Liver (tissue), 7 donors: ENCODE measurements at regions not wholly inside any gene's neighbourhood (a gene's known extent, or its start where the extent isn't known, plus 50 kb on each side); places are given as distances from the start of the nearest gene placed in this dataset.
"Not testable (repeated sequence)": the region's sequence is repeated elsewhere in the genome, so short reads cannot be mapped to it uniquely, and the experiment has no call there.

Source experiments
- DNase-seq: peaks from one replicate; pipeline ENCODE4 v3.0.0-alpha.2; 2017; ENCODE audit warnings: low spot score
- H3K27ac ChIP-seq, 2 donors: one replicate each; pipeline ENCODE4 v1.7.0; 2013; ENCODE audit warnings: inconsistent platforms in 2 of 2, low read length in 2 of 2, control low read depth in 1 of 2, low read depth in 1 of 2, mild to moderate bottlenecking in 1 of 2
- H3K27me3 ChIP-seq, 4 donors: one replicate each; pipeline versions ENCODE4 v1.6.1 to v1.7.0; 2013; ENCODE audit warnings: low read length in 3 of 4, inconsistent platforms in 1 of 4, mild to moderate bottlenecking in 1 of 4, moderate library complexity in 1 of 4; ENCODE audit not compliant: control insufficient read depth in 4 of 4, insufficient read depth in 4 of 4
- H3K36me3 ChIP-seq, 4 donors: one replicate each; pipeline versions ENCODE4 v1.6.1 to v1.7.0; 2013; ENCODE audit warnings: low read length in 3 of 4, mild to moderate bottlenecking in 3 of 4, low read depth in 1 of 4, moderate library complexity in 1 of 4; ENCODE audit not compliant: control insufficient read depth in 4 of 4, insufficient read depth in 3 of 4
- H3K4me1 ChIP-seq, 4 donors: one replicate each; pipeline versions ENCODE4 v1.6.1 to v1.7.0; 2013; ENCODE audit warnings: low read length in 3 of 4, mild to moderate bottlenecking in 3 of 4, moderate library complexity in 1 of 4; ENCODE audit not compliant: control insufficient read depth in 4 of 4, insufficient read depth in 4 of 4
- H3K4me3 ChIP-seq, 3 donors: one replicate each; pipeline versions ENCODE4 v1.6.1 to v1.7.0; 2013; ENCODE audit warnings: low read length in 3 of 3, control low read depth in 1 of 3, low read depth in 1 of 3, mild to moderate bottlenecking in 1 of 3
- H3K9ac ChIP-seq, 2 donors: one replicate each; pipeline ENCODE4 v1.7.0; 2013; ENCODE audit warnings: low read length in 2 of 2, mild to moderate bottlenecking in 2 of 2, moderate library complexity in 2 of 2, control low read depth in 1 of 2, low read depth in 1 of 2
- H3K9me3 ChIP-seq, 4 donors: one replicate each; pipeline versions ENCODE4 v1.6.1 to v1.7.0; 2013; ENCODE audit warnings: low read length in 3 of 4; ENCODE audit not compliant: control insufficient read depth in 4 of 4
- EGR1 ChIP-seq, 2 donors: IDR thresholded peaks; 2 replicates each; pipeline ENCODE4 v1.6.1; 2016 to 2018; ENCODE audit warnings: antibody characterized with exemption in 2 of 2, low read depth in 2 of 2
- FOXA1 ChIP-seq: IDR thresholded peaks from 2 replicates; pipeline ENCODE4 v1.6.1; 2016; ENCODE audit warnings: antibody characterized with exemption
- FOXA2 ChIP-seq: IDR thresholded peaks from 2 replicates; pipeline ENCODE4 v1.6.1; 2016; ENCODE audit warnings: antibody characterized with exemption
- GABPA ChIP-seq, 2 donors: IDR thresholded peaks in 1 of 2; conservative IDR thresholded peaks in 1 of 2; 2 replicates each; pipeline ENCODE4 v1.6.1; 2016; ENCODE audit warnings: antibody characterized with exemption in 2 of 2, mild to moderate bottlenecking in 1 of 2, moderate library complexity in 1 of 2
- HNF4A ChIP-seq, 2 donors: conservative IDR thresholded peaks; 2 replicates each; pipeline ENCODE4 v1.6.1; 2016; ENCODE audit warnings: antibody characterized with exemption in 2 of 2, mild to moderate bottlenecking in 2 of 2
- HNF4G ChIP-seq: IDR thresholded peaks from 2 replicates; pipeline ENCODE4 v1.6.1; 2016; ENCODE audit warnings: antibody characterized with exemption
- JUND ChIP-seq, 2 donors: IDR thresholded peaks; 2 replicates each; pipeline ENCODE4 v1.6.1; 2016; ENCODE audit warnings: antibody characterized with exemption in 2 of 2
- NR2F2 ChIP-seq: IDR thresholded peaks from 2 replicates; pipeline ENCODE4 v1.6.1; 2016; ENCODE audit warnings: antibody characterized with exemption
- RXRA ChIP-seq, 2 donors: IDR thresholded peaks; 2 replicates each; pipeline ENCODE4 v1.6.1; 2017 to 2018; ENCODE audit warnings: antibody characterized with exemption in 2 of 2, mild to moderate bottlenecking in 1 of 2
- SP1 ChIP-seq: IDR thresholded peaks from 2 replicates; pipeline ENCODE4 v1.6.1; 2018; ENCODE audit warnings: antibody characterized with exemption, mild to moderate bottlenecking
- YY1 ChIP-seq: IDR thresholded peaks from 2 replicates; pipeline ENCODE4 v1.6.1; 2016; ENCODE audit warnings: antibody characterized with exemption, mild to moderate bottlenecking
- WGBS: extraction: QIAGEN DNeasy Blood & Tissue Kit; methylation state at CpG from one replicate; pipeline ENCODE4 v1.1.7; 2013; 5-methylcytosine and 5-hydroxymethylcytosine counted together
- TF ChIP-seq, protein P1 (sequence below): IDR thresholded peaks from 2 replicates; pipeline ENCODE4 v1.6.1; 2016; ENCODE audit warnings: antibody characterized with exemption
- TF ChIP-seq, protein P2 (sequence below): IDR thresholded peaks from 2 replicates; pipeline ENCODE4 v1.6.1; 2016; ENCODE audit warnings: antibody characterized with exemption
- TF ChIP-seq, protein P3 (sequence below): IDR thresholded peaks from 2 replicates; pipeline ENCODE4 v1.6.1; 2016; ENCODE audit warnings: antibody characterized with exemption
- TF ChIP-seq, protein P4 (sequence below): IDR thresholded peaks from 2 replicates; pipeline ENCODE4 v1.6.1; 2016; ENCODE audit warnings: antibody characterized with exemption, mild to moderate bottlenecking
- donor health status: healthy.
- donor health status: healthy.
- donor health status: healthy.
- donor health status: healthy.

DNA sequence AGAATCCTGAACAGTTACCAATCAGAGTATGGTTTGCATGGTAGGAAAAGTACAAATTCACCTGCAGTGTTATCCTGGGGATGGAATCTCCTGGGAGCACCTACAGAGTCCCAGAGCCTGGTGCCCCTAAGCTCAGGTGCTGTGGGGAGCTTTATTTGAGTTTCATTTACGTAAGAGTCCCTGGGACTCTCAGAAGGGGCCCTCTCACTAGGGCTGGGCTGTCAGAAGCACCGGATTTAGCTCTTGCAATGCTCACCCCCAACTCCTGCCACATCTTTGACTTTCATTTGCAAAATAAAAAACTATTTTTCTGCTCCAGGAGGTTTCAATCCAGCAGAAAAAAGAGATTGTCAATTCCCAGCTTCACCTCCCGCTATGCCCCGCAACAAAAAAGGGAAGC, 569.8 kb upstream of the B3GAT1 start:
- H3K27me3 ChIP-seq: peaks cover 0 to 3% (median 0%) of the 10 kb centered on the region in 4 donors
- H3K9ac ChIP-seq: no peak overlapping the region
- 64% methylated on average over 4 of the region's 4 CpGs for WGBS
- H3K9me3 ChIP-seq: no peaks in the 10 kb centered on the region
- DNase-seq: no peak
- TF ChIP-seq, protein P1, sequence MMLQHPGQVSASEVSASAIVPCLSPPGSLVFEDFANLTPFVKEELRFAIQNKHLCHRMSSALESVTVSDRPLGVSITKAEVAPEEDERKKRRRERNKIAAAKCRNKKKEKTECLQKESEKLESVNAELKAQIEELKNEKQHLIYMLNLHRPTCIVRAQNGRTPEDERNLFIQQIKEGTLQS: no peak
- TF ChIP-seq RXRA (IDR thresholded peaks at IDR 0.05) (no peak), EGR1 (IDR thresholded peaks at IDR 0.05; ENCODE audit: low read depth in 2 of 2) (no peak), FOXA1 (no peak), HNF4A (conservative IDR thresholded peaks at IDR 0.05) (no peak), NR2F2 (no peak), FOXA2 (no peak), YY1 (no peak), HNF4G (no peak), GABPA (IDR thresholded peaks at IDR 0.05 in 1 of 2, conservative IDR thresholded peaks at IDR 0.05 in 1 of 2) (no peak), SP1 (no peak), JUND (IDR thresholded peaks at IDR 0.05) (no peak)
- TF ChIP-seq, protein P2, sequence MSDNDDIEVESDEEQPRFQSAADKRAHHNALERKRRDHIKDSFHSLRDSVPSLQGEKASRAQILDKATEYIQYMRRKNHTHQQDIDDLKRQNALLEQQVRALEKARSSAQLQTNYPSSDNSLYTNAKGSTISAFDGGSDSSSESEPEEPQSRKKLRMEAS: no peak
- TF ChIP-seq, protein P3, sequence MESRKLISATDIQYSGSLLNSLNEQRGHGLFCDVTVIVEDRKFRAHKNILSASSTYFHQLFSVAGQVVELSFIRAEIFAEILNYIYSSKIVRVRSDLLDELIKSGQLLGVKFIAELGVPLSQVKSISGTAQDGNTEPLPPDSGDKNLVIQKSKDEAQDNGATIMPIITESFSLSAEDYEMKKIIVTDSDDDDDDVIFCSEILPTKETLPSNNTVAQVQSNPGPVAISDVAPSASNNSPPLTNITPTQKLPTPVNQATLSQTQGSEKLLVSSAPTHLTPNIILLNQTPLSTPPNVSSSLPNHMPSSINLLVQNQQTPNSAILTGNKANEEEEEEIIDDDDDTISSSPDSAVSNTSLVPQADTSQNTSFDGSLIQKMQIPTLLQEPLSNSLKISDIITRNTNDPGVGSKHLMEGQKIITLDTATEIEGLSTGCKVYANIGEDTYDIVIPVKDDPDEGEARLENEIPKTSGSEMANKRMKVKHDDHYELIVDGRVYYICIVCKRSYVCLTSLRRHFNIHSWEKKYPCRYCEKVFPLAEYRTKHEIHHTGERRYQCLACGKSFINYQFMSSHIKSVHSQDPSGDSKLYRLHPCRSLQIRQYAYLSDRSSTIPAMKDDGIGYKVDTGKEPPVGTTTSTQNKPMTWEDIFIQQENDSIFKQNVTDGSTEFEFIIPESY: no peak
- TF ChIP-seq, protein P4, sequence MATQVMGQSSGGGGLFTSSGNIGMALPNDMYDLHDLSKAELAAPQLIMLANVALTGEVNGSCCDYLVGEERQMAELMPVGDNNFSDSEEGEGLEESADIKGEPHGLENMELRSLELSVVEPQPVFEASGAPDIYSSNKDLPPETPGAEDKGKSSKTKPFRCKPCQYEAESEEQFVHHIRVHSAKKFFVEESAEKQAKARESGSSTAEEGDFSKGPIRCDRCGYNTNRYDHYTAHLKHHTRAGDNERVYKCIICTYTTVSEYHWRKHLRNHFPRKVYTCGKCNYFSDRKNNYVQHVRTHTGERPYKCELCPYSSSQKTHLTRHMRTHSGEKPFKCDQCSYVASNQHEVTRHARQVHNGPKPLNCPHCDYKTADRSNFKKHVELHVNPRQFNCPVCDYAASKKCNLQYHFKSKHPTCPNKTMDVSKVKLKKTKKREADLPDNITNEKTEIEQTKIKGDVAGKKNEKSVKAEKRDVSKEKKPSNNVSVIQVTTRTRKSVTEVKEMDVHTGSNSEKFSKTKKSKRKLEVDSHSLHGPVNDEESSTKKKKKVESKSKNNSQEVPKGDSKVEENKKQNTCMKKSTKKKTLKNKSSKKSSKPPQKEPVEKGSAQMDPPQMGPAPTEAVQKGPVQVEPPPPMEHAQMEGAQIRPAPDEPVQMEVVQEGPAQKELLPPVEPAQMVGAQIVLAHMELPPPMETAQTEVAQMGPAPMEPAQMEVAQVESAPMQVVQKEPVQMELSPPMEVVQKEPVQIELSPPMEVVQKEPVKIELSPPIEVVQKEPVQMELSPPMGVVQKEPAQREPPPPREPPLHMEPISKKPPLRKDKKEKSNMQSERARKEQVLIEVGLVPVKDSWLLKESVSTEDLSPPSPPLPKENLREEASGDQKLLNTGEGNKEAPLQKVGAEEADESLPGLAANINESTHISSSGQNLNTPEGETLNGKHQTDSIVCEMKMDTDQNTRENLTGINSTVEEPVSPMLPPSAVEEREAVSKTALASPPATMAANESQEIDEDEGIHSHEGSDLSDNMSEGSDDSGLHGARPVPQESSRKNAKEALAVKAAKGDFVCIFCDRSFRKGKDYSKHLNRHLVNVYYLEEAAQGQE: no peak
- H3K4me1 ChIP-seq: no peaks in the 10 kb centered on the region
- H3K4me3 ChIP-seq: no peak overlapping the region
- H3K36me3 ChIP-seq: no peaks in the 10 kb centered on the region
- no peak overlapping the region for H3K27ac ChIP-seq

DNA sequence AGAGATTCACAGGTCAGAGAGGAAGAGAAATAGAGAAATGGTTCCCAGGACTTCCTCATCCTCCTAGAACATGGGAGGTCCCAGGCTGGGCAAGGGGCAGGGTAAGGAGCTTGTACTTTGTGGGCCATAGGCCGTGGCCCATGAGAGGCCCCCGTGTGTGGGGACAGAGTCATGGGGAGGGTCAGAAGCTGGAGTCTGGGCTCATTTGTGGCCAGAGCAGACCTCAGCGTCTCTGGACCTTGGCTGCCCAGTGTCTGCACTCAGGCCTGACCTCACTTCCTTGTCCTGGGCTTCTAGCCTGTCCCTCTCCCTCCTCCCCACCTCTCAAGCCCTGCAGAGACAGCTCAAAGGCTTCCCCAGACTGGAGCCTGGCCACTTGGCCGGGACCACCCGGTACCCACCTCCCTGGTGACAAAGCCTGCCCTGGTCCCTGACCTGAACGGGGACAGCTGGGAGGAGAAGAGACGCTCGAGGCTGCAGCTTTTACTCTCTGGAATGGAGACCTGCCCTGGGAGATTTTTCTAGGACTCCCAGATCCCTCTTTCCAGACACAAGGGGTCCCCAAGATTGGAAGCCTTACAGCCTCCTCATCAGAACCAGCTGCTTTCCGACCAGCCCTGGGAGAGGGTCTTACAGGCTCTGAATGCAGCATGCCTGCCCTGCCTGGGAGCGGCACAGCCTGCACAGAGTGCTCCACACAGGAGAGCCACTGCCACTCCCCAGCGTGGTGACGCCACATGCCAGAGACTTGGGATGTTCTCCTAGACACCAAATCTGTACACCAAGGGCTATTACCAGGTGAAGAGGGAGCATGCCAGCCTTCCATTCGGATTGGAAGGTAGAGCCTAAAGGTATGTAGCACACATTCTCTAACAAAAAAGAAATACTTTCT, 569.0 kb upstream of the B3GAT1 start:
- Histone ChIP-seq H3K4me1 (no peaks in the 10 kb centered on the region), H3K9me3 (no peaks in the 10 kb centered on the region), H3K4me3 (no peak overlapping the region), H3K27me3 (peaks cover 0 to 3% (median 0%) of the 10 kb centered on the region in 4 donors), H3K36me3 (no peaks in the 10 kb centered on the region), H3K9ac (no peak overlapping the region), H3K27ac (no peak overlapping the region)
- no peak for DNase-seq
- 70% methylated on average over 13 of the region's 13 CpGs for WGBS
- TF ChIP-seq NR2F2: no peak
- no peak for TF ChIP-seq HNF4G
- no peak for TF ChIP-seq FOXA2
- TF ChIP-seq, protein P4: no peak
- TF ChIP-seq, protein P1: no peak
- no peak for TF ChIP-seq RXRA (IDR thresholded peaks at IDR 0.05)
- TF ChIP-seq FOXA1: no peak

DNA sequence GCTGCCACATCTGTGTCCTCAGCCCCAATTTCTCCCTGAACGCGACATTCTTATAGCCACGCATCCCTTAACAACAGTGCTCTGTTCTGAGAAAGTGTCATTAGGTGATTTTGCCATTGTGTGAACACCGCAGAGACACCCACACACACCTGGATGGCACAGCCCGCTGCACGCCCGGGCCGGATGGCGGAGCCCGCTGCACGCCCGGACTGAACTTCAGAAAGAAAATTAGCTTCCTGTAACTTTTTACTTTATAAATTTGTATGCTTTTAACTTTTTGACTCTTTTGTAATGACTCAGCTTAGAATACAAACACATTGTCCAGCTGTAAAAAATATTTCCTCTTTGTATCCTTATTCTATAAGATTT, 567.0 kb upstream of the B3GAT1 start:
- H3K4me1 ChIP-seq, H3K27me3 ChIP-seq, H3K9me3 ChIP-seq, H3K36me3 ChIP-seq, H3K4me3 ChIP-seq, DNase-seq, H3K9ac ChIP-seq, H3K27ac ChIP-seq: not testable (repeated sequence)
- 95% methylated on average over 12 of the region's 12 CpGs for WGBS
